ENCODE measurements at regions not wholly inside any gene's neighbourhood (a gene's known extent, or its start where the extent isn't known, plus 50 kb on each side); places are given as distances from the start of the nearest gene placed in this dataset.

DNA sequence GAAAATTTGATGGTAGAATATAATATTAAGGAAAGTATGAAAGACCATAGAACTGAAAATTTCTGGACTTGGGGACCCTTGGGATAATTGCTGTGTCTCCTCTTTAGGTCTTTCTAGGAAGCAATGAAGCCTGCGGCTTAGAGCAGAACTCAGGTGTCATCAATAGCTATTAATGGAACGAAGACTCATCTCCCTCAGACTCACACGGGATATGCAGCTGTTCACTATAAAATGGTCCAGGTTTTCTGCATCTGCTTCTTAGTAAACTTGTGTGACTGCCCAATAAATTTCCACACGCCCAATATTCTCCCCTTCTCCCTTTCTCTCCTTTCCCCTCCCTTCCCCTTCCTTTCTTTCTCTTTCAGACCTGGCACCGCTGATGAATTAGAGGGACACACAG, 392.5 kb downstream of the HLX start:
- no peak overlapping the region for H3K4me2 ChIP-seq (ENCODE audit: insufficient read depth, low read length, poor library complexity, severe bottlenecking)
- WGBS, 2 donors (ENCODE audit: extremely low coverage in 2 of 2, insufficient read length in 2 of 2, insufficient replicate concordance in 1 of 2): no CpG with 5 or more reads among the region's 5 CpGs
- H3K23ac ChIP-seq (ENCODE audit: low read depth, low read length, poor library complexity): no peak overlapping the region
- no peak overlapping the region for H3K9ac ChIP-seq (ENCODE audit: low read depth, low read length, poor library complexity)
- H2BK15ac ChIP-seq (ENCODE audit: low read length): no peak overlapping the region
- no peaks in the 10 kb centered on the region for H3K27me3 ChIP-seq (ENCODE audit: control insufficient read depth in 3 of 3, insufficient read depth in 3 of 3, low read depth in 1 of 3, low read length in 3 of 3)
- H2AFZ ChIP-seq (ENCODE audit: low read length): no peak overlapping the region
- peaks cover 0 to 1% of the 10 kb centered on the region in 2 donors for H3K4me1 ChIP-seq (ENCODE audit: control insufficient read depth in 2 of 2, insufficient read depth in 1 of 2, low read depth in 1 of 2, low read length in 2 of 2)
- H3K4ac ChIP-seq (ENCODE audit: low read length): no peak overlapping the region
- no peak for DNase-seq (ENCODE audit: low spot score)
- H4K91ac ChIP-seq (ENCODE audit: low read depth, low read length, poor library complexity): no peak overlapping the region
- H3K36me3 ChIP-seq (replicated peaks in 1 of 2; ENCODE audit: control insufficient read depth in 2 of 2, insufficient read depth in 2 of 2, low read length in 2 of 2): no peaks in the 10 kb centered on the region
- no peak overlapping the region for H3K18ac ChIP-seq (ENCODE audit: low read length)
- no peaks in the 10 kb centered on the region for H3K9me3 ChIP-seq (replicated peaks in 1 of 2; ENCODE audit: control insufficient read depth in 2 of 2, insufficient read depth in 1 of 2, low read depth in 1 of 2, low read length in 2 of 2)
- H3K4me3 ChIP-seq (ENCODE audit: low read length in 2 of 2): no peak overlapping the region
- H3K14ac ChIP-seq (ENCODE audit: low read length): no peak overlapping the region
- H2AK5ac ChIP-seq (ENCODE audit: low read depth, low read length): no peak overlapping the region
- H2BK120ac ChIP-seq (ENCODE audit: low read depth, low read length): no peak overlapping the region
- no peak overlapping the region for H4K8ac ChIP-seq (ENCODE audit: low read depth, low read length)
- H3K79me1 ChIP-seq (ENCODE audit: low read depth, low read length): no peaks in the 10 kb centered on the region
- H2BK5ac ChIP-seq (ENCODE audit: low read length): no peak overlapping the region
- no peak overlapping the region for H3K27ac ChIP-seq (replicated peaks; ENCODE audit: low read length)
- no peak overlapping the region for H2BK12ac ChIP-seq (ENCODE audit: low read length)

DNA sequence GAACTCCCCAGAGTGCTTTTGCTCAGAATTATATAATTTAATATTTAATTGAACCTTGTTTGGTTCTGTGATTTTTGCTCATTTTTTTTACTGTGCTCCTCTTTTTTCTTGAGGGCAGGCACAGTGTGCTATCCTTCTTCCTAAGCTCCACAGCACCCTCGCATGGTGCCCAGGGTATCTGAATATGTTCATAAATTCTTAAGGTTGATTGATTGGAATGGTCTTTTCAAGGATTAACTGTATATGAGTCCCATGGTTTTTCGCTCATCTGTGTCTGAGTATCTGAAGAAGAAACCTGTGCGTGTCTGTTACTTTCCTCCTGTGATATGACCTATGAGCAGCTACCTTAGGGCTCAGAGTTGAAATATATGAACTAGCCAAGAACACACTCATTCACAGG, 393.7 kb downstream of the HLX start:
- no peaks in the 10 kb centered on the region for H3K9me3 ChIP-seq (replicated peaks in 1 of 2; ENCODE audit: control insufficient read depth in 2 of 2, insufficient read depth in 1 of 2, low read depth in 1 of 2, low read length in 2 of 2)
- no peak overlapping the region for H2BK15ac ChIP-seq (ENCODE audit: low read length)
- DNase-seq (ENCODE audit: low spot score): no peak
- H2BK12ac ChIP-seq (ENCODE audit: low read length): no peak overlapping the region
- no CpG with 5 or more reads among the region's 3 CpGs for WGBS, 2 donors (ENCODE audit: extremely low coverage in 2 of 2, insufficient read length in 2 of 2, insufficient replicate concordance in 1 of 2)
- H3K23ac ChIP-seq (ENCODE audit: low read depth, low read length, poor library complexity): no peak overlapping the region
- no peak overlapping the region for H4K91ac ChIP-seq (ENCODE audit: low read depth, low read length, poor library complexity)
- no peak overlapping the region for H3K18ac ChIP-seq (ENCODE audit: low read length)
- no peak overlapping the region for H3K9ac ChIP-seq (ENCODE audit: low read depth, low read length, poor library complexity)
- no peak overlapping the region for H2AFZ ChIP-seq (ENCODE audit: low read length)
- no peak overlapping the region for H4K8ac ChIP-seq (ENCODE audit: low read depth, low read length)
- H2AK5ac ChIP-seq (ENCODE audit: low read depth, low read length): no peak overlapping the region
- H3K27ac ChIP-seq (replicated peaks; ENCODE audit: low read length): no peak overlapping the region
- H3K4me1 ChIP-seq (ENCODE audit: control insufficient read depth in 2 of 2, insufficient read depth in 1 of 2, low read depth in 1 of 2, low read length in 2 of 2): peaks cover 0 to 1% of the 10 kb centered on the region in 2 donors
- H3K36me3 ChIP-seq (replicated peaks in 1 of 2; ENCODE audit: control insufficient read depth in 2 of 2, insufficient read depth in 2 of 2, low read length in 2 of 2): no peaks in the 10 kb centered on the region
- no peaks in the 10 kb centered on the region for H3K79me1 ChIP-seq (ENCODE audit: low read depth, low read length)
- no peak overlapping the region for H3K4ac ChIP-seq (ENCODE audit: low read length)
- no peak overlapping the region for H3K4me3 ChIP-seq (ENCODE audit: low read length in 2 of 2)
- no peak overlapping the region for H3K14ac ChIP-seq (ENCODE audit: low read length)
- H3K4me2 ChIP-seq (ENCODE audit: insufficient read depth, low read length, poor library complexity, severe bottlenecking): no peak overlapping the region
- H2BK120ac ChIP-seq (ENCODE audit: low read depth, low read length): no peak overlapping the region
- no peaks in the 10 kb centered on the region for H3K27me3 ChIP-seq (ENCODE audit: control insufficient read depth in 3 of 3, insufficient read depth in 3 of 3, low read depth in 1 of 3, low read length in 3 of 3)
- no peak overlapping the region for H2BK5ac ChIP-seq (ENCODE audit: low read length)

DNA sequence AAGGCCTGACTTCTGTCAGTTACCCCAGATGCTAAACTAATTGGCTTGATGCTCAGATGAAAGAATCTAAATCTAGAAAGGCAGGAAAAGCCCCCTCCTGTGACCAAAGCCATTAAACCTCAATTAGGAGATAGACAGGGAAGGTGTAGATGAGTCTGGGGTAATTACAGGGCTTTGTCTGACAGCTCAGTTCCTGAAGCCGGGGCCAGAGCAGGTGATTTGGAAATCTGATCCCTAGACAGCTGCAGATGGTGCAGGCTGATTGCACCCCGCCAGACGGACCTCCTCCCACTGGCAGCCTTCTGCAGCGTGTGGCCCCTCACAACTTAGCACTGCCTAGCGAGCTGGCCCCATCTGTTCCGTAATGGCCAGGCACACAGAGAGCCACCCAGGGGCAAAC, 395.1 kb downstream of the HLX start:
- Histone ChIP-seq H3K4me3 (ENCODE audit: low read length in 2 of 2) (no peak overlapping the region), H2BK15ac (ENCODE audit: low read length) (no peak overlapping the region), H2BK5ac (ENCODE audit: low read length) (no peak overlapping the region), H4K8ac (ENCODE audit: low read depth, low read length) (no peak overlapping the region), H2AK5ac (ENCODE audit: low read depth, low read length) (no peak overlapping the region), H3K23ac (ENCODE audit: low read depth, low read length, poor library complexity) (no peak overlapping the region), H3K4ac (ENCODE audit: low read length) (no peak overlapping the region), H2AFZ (ENCODE audit: low read length) (no peak overlapping the region), H3K9ac (ENCODE audit: low read depth, low read length, poor library complexity) (no peak overlapping the region), H2BK12ac (ENCODE audit: low read length) (no peak overlapping the region), H2BK120ac (ENCODE audit: low read depth, low read length) (no peak overlapping the region), H3K79me1 (ENCODE audit: low read depth, low read length) (no peaks in the 10 kb centered on the region), H3K27ac (replicated peaks; ENCODE audit: low read length) (no peak overlapping the region), H3K18ac (ENCODE audit: low read length) (no peak overlapping the region), H3K4me2 (ENCODE audit: insufficient read depth, low read length, poor library complexity, severe bottlenecking) (no peak overlapping the region), H3K14ac (ENCODE audit: low read length) (no peak overlapping the region), H3K27me3 (ENCODE audit: control insufficient read depth in 3 of 3, insufficient read depth in 3 of 3, low read depth in 1 of 3, low read length in 3 of 3) (no peaks in the 10 kb centered on the region), H4K91ac (ENCODE audit: low read depth, low read length, poor library complexity) (no peak overlapping the region), H3K4me1 (ENCODE audit: control insufficient read depth in 2 of 2, insufficient read depth in 1 of 2, low read depth in 1 of 2, low read length in 2 of 2) (peaks cover 0 to 1% of the 10 kb centered on the region in 2 donors), H3K9me3 (replicated peaks in 1 of 2; ENCODE audit: control insufficient read depth in 2 of 2, insufficient read depth in 1 of 2, low read depth in 1 of 2, low read length in 2 of 2) (no peaks in the 10 kb centered on the region), H3K36me3 (replicated peaks in 1 of 2; ENCODE audit: control insufficient read depth in 2 of 2, insufficient read depth in 2 of 2, low read length in 2 of 2) (no peaks in the 10 kb centered on the region)
- DNase-seq (ENCODE audit: low spot score): peak; percentile 59
- no CpG with 5 or more reads among the region's 6 CpGs for whole genome bisulfite sequencing, 2 donors (ENCODE audit: extremely low coverage in 2 of 2, insufficient read length in 2 of 2, insufficient replicate concordance in 1 of 2)

DNA sequence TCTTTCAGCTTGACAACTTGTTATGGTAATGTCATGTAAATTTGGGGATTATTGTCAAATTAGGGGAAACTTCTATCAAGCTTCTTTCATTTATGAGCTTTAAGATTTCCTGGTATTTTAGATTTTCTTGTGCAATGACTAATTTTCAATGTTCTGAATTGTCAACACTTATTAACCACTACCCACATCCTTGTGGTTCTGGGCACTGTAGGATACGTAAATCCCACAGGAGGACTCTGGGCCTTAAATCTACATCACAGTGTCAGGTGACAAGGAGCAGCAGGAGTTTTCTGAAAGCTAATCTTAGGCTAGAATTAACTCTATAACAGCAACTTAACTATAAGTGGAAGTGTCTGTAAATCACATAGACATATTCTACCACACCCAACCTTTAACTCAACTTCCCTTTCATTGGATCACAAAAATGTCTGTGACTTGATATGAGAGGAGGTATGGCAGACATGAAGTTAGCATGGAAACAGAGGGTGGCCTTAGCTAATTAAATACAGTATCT, 397.7 kb downstream of the HLX start:
- Histone ChIP-seq H4K8ac (ENCODE audit: low read depth, low read length) (no peak overlapping the region), H3K23ac (ENCODE audit: low read depth, low read length, poor library complexity) (no peak overlapping the region), H3K36me3 (replicated peaks in 1 of 2; ENCODE audit: control insufficient read depth in 2 of 2, insufficient read depth in 2 of 2, low read length in 2 of 2) (no peaks in the 10 kb centered on the region), H3K9ac (ENCODE audit: low read depth, low read length, poor library complexity) (no peak overlapping the region), H3K14ac (ENCODE audit: low read length) (no peak overlapping the region), H3K18ac (ENCODE audit: low read length) (no peak overlapping the region), H2BK5ac (ENCODE audit: low read length) (no peak overlapping the region), H3K9me3 (replicated peaks in 1 of 2; ENCODE audit: control insufficient read depth in 2 of 2, insufficient read depth in 1 of 2, low read depth in 1 of 2, low read length in 2 of 2) (no peaks in the 10 kb centered on the region), H2AFZ (ENCODE audit: low read length) (no peak overlapping the region), H2AK5ac (ENCODE audit: low read depth, low read length) (no peak overlapping the region), H3K4me1 (ENCODE audit: control insufficient read depth in 2 of 2, insufficient read depth in 1 of 2, low read depth in 1 of 2, low read length in 2 of 2) (peaks cover 0 to 1% of the 10 kb centered on the region in 2 donors), H4K91ac (ENCODE audit: low read depth, low read length, poor library complexity) (no peak overlapping the region), H3K79me1 (ENCODE audit: low read depth, low read length) (no peaks in the 10 kb centered on the region), H3K4me3 (ENCODE audit: low read length in 2 of 2) (no peak overlapping the region), H3K27ac (replicated peaks; ENCODE audit: low read length) (no peak overlapping the region), H3K4ac (ENCODE audit: low read length) (no peak overlapping the region), H3K4me2 (ENCODE audit: insufficient read depth, low read length, poor library complexity, severe bottlenecking) (no peak overlapping the region), H3K27me3 (ENCODE audit: control insufficient read depth in 3 of 3, insufficient read depth in 3 of 3, low read depth in 1 of 3, low read length in 3 of 3) (no peaks in the 10 kb centered on the region), H2BK120ac (ENCODE audit: low read depth, low read length) (no peak overlapping the region), H2BK15ac (ENCODE audit: low read length) (no peak overlapping the region), H2BK12ac (ENCODE audit: low read length) (no peak overlapping the region)
- DNase-seq (ENCODE audit: low spot score): no peak
- no CpG with 5 or more reads among the region's 1 CpG for WGBS, 2 donors (ENCODE audit: extremely low coverage in 2 of 2, insufficient read length in 2 of 2, insufficient replicate concordance in 1 of 2)

Data from neuronal stem cell (in vitro differentiated cells).